H54 (cell line): ENCODE measurements at regions not wholly inside any gene's neighbourhood (a gene's known extent, or its start where the extent isn't known, plus 50 kb on each side); places are given as distances from the start of the nearest gene placed in this dataset.
A peak's percentile ranks its signal among the peaks of the same experiment; 100 is the strongest.

Source experiments
- DNase-seq: peaks from one replicate; pipeline ENCODE4 v3.0.0; 2011; ENCODE audit warnings: low spot score, mixed read lengths; ENCODE audit not compliant: insufficient read length
- FAIRE-seq: peaks from 3 replicates; lab custom pipeline; 2011; peaks lifted over from hg19 to GRCh38; lab: Jason Lieb, UNC
- POLR2A ChIP-seq: IDR thresholded peaks from 2 replicates; pipeline ENCODE4 v1.6.1; 2011; ENCODE audit warnings: low read depth, mild to moderate bottlenecking, low read length

DNA sequence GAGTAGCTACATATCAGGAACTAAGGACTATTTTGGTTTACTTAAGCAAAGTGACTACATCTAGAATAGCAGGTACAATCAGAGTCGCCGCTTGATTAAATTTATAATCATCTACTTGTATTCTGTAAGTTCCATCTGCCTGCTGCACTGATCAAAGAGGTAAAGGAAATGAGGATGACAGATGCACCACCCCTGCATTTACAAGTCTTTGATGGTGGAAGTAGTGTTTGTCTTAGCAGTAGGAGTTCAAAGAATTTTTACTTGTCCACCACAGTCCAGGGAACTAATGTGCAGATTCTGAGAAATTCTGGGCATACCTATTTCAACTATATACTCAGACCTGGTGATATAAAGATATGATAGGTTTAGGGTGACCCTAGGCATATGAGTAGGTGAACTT, 184.1 kb upstream of the IVNS1ABP start:
- no peak for DNase-seq
- no peak for FAIRE-seq
- TF ChIP-seq POLR2A: no peak

DNA sequence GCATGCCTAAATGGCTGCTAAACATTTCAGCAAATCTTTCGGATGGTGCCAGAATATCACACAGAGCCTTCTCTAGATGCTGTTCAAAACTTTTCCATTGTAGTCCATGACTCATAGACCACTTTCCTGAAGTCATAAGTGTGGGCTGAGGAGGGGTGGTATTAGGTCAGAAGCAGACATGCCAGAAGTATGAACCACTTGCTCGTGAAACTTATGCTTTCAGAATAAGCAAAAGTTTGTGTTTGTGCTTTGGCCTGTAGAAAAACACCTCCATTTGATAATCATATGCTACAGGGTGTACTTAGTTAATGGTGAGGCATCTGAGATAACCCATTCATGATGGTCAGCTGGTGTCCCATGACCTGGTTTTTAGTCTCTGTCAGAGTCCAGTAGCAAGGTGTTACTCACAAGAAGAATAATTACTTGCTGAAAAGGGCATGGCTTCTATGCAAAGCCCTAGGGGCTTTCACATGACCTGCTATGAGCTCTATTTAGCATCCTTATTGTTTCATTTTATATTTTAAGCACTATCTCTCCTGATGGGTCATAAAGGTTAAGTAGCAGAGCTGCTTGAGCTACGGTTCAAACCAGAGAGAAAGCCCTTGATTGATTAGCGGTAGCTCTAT, 183.1 kb upstream of the IVNS1ABP start:
- TF ChIP-seq POLR2A: no peak
- peak; percentile 60 for FAIRE-seq
- DNase-seq: peak; percentile 11

DNA sequence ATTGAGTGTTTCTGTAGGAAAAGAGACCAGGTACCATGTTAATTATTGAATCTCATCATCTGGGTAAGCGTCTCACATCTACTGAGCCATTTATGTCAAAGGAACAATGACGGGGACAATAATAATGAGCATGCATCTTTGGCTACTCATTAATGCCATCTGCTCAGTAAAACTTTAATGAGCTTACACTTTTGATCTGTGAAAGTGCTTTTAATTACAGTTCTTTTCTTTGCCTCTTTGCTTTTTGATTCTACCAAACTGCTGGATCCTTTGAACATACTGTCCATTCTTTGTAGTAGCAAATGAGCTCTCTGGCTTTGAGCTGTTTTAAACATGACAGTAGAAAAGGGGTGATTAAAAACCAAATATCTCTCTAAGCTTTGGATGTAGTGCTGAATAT, 181.2 kb upstream of the IVNS1ABP start:
- DNase-seq (no peak), FAIRE-seq (no peak)
- TF ChIP-seq POLR2A: no peak

DNA sequence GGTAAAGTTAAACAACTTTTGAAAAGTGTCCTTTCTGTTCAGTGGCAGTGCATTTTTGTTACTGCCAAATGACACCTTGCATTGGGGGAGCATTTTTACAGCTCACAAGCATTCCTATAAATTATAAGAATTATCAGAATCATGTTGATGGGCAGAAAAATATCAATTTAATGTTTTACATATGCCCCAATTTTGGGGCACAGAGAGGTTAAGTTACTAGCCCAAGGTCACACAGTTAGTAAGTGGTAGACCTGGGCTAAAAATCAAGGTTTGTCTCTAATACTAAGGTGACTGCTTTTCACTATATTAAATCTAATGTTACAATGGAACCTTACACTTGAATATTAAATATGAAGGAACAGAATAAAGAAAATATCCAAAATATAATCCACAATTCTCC, 180.1 kb upstream of the IVNS1ABP start:
- no peak for DNase-seq
- no peak for FAIRE-seq
- no peak for TF ChIP-seq POLR2A

DNA sequence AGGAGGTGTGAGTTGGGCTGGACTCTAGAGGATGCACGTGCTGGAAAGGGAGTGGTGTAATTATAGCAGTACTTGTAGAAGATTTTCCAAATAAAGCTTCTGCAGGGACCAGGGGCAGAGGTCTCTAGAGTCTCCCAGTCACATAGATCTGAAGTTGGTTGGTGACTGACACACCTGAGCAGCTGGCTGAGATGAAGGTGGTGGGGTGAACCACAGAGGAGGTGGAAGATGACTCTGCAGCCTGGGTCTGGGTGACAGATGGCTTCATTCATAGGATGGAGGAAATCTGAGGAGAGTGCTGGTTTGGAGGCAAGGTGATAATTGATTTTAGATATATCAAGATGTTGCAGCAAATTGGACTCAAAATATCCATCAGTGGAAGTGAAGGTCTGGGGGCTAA, 178.9 kb upstream of the IVNS1ABP start:
- DNase-seq (no peak), FAIRE-seq (no peak)
- TF ChIP-seq POLR2A: no peak

DNA sequence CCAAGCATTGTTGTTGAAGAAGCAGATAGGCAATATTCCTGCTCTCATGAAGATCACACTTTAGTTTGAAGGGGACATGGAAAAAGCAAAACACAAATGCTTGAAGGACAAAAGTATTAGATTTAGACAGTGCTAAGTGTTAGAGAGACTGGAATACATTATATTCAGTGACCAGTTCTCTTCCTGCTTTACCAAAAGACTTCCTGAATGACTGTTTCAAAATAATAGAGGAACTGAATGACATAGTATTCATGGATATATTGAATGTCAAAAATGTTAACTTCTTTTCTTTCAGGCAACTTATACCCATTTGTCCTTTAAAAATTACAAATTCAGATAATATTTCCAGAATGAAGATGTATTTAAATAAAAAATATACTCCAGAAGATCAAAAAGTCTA, 178.0 kb upstream of the IVNS1ABP start:
- FAIRE-seq (no peak), DNase-seq (no peak)
- TF ChIP-seq POLR2A: no peak

DNA sequence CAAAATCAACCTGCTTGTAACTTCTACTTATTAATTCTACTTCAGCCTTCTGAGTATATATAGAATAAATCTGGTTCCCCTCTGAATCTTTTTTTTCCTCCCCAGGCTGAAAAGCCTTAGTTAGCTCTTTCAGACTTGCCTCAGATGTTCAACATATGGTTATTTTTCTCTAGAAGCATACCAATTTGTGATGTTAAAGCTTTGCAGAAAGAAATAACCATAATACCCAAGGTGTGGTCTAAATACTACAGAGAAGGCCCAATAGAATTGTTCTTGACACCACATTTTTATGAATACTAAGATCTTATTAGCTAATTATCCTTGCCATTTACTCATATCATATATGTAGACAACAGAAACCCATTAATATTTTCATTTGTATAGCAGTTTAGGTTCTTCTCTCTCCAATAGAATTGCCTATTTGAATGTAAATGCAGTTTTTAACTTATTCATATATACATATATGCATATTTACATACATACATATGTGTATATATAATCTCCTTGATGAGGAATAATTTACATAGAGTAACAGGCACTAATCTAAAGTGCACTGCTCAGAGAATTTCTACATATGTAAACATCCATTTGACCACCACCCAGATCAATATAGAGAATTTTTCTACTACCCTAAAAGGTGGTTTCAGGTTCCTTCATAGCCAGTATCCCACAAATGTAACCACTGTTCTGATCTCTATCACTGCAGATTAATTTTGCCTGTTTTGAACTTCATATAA, 175.2 kb upstream of the IVNS1ABP start:
- DNase-seq: no peak
- FAIRE-seq: no peak
- TF ChIP-seq POLR2A: no peak

DNA sequence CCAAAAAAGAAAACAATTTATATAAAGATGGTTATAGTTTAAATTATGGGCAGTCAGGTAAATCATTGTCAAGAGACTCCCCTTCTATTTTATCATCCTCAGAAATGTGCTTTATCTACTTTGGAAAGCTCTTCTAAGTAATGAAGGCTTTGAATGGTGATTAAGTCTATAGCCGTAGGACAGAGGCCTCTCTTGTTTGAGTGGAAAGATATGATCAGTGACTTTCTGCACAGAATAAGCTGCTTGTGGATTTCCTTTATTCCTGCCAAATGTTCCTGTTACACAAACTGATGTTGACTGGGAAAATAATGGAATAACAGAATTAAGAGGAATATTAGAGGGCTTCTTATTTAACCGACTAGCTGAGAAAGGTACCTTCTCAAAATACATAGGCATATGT, 174.6 kb upstream of the IVNS1ABP start:
- TF ChIP-seq POLR2A: no peak
- FAIRE-seq (no peak), DNase-seq (no peak)

DNA sequence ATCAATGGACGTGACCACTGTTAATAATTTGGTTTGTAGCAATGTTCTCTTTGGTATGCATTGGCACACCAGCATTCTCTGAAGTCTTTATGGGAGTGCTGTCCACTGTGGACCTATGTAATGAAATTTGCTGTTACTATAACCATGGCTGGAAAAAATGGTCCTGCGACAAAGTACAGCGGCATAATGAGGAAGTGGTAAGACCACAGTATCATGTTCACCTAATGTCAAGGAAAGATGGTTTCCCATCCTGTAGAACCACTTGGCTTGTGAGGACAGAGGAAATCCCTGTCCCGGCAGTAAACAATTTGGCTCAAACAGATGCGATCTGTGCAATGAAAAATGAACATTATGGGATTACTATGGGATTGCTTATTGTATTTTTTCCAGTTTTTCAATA, 173.9 kb upstream of the IVNS1ABP start:
- DNase-seq (no peak), FAIRE-seq (no peak)
- TF ChIP-seq POLR2A: no peak

DNA sequence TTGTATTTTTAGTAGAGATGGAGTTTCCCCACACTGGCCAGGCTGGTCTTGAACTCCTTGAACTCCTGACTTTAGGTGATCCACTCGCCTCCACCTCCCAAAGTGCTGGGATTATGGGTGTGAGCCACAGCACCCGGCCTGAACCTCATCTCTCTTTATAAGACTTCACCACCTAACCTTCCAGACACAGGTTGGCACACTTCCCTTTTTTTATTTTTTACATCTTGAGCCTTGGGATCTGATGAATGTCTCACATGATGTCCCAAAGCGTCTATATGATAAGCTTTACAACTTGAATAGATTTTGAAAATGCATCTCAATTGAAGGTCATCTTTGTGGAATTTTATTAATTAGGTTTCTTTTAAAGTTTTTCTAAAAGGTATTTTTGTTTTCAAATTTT, 172.4 kb upstream of the IVNS1ABP start:
- no peak for TF ChIP-seq POLR2A
- FAIRE-seq (no peak), DNase-seq (no peak)

DNA sequence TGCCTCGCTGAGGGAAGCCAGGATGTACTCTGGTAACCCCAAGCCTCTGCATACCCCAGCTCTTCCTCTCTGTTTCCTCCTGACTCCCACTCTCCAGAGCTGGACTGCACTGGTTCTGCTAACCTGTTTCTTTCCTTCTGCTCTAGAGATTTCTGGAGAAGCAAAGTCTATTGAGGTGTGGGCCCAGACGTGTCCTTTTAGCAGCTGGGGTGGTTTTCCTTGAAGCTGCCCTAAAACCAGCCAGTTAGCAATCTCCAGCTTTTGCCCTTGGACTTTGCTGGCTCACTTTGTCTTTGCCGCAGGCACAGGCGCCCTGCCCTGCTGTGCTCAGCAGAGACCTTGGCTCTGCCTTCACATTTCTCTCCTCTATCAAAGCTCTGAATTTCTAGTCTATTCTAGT, 171.8 kb upstream of the IVNS1ABP start:
- no peak for TF ChIP-seq POLR2A
- FAIRE-seq (no peak), DNase-seq (no peak)

DNA sequence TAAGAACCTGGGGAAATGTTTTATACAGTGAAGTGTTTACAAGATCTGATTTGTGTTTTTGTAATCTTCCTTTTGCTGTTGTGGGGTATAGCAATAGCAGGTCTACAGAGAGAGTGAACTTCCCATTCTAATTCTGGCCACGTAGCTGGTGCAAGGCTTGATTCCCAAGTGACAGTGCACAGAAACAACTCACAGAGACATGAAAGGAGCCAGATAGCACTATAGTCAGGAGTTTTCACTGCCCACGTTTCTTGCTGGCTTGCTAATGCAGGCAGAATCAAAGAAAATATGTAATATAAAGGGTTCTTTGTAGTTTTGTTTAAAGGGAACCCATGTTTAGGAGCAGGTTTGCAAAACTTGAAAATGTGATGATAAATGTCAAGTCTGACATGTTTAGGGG, 170.9 kb upstream of the IVNS1ABP start:
- FAIRE-seq (no peak), DNase-seq (no peak)
- no peak for TF ChIP-seq POLR2A

DNA sequence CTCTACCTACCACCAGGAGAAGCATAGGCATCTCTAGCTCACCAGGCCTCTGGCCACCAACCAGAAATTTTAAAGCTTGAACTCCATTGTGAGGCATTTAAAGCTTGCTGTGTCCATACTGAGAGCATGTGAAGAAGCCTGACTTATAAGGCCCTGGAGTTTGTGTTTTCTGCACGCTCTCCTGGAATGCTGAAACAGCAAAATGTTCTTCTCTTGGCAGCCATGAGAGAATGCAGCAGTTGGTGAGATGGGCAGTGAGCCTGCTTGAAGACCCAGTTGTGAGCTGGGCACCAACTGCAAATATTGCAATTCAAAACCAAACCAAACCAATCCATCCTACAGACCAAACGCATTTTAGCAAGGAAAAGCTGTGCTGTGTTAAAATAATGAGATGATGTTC, 170.0 kb upstream of the IVNS1ABP start:
- no peak for TF ChIP-seq POLR2A
- FAIRE-seq (no peak), DNase-seq (no peak)

DNA sequence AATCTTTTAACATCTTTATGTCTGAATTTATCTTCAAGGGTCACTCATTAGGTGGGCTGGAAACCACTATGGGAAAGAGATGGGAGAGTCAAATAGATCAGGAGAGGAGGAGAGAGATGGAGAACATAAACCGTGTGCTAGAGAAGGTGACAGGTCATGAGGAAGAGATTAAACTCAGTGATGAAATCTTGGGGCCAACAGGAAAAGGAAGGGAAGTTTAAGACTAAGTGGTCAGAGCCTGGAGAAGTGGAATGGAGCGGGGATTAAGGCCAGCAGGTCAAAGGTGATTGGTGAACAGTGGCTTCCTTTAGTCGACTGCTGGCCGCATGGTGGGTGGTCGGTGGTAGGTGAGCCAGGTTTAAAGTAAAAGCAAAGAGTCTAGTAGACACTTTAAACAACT, 169.3 kb upstream of the IVNS1ABP start:
- no peak for FAIRE-seq

More for the DNA sequence above, 169.3 kb upstream of the IVNS1ABP start:
- DNase-seq: no peak
- TF ChIP-seq POLR2A: no peak
